NCI-H2081 treated with DMSO at 0.1 percent for 48 hours (cell line): ENCODE measurements at regions not wholly inside any gene's neighbourhood (a gene's known extent, or its start where the extent isn't known, plus 50 kb on each side); places are given as distances from the start of the nearest gene placed in this dataset.

Experiments used
- DNase-seq: peaks from one replicate; lab custom pipeline; 2025; lab: John Stamatoyannopoulos, UW

GRCh38 chr2:57720728-57721627 is 325.6 kb upstream of the VRK2 start:
- peak; percentile 18 for DNase-seq

GRCh38 chr2:57725337-57725947 is 321.2 kb upstream of the VRK2 start:
- no peak for DNase-seq

GRCh38 chr2:57726294-57726693 is 320.3 kb upstream of the VRK2 start:
- no peak for DNase-seq

- no peak for DNase-seq
Observed at GRCh38 chr2:57728691-57729090, 317.9 kb upstream of the VRK2 start.

- no peak for DNase-seq
Observed at GRCh38 chr2:57733956-57734355, 312.6 kb upstream of the VRK2 start.

- DNase-seq = no peak
Observed at GRCh38 chr2:57740891-57741290, 305.7 kb upstream of the VRK2 start.

GRCh38 chr2:57753636-57754035 is 293.0 kb upstream of the VRK2 start:
- no peak for DNase-seq

- no peak for DNase-seq
Observed at GRCh38 chr2:57758686-57759085, 287.9 kb upstream of the VRK2 start.

- DNase-seq = no peak
Observed at GRCh38 chr2:57759131-57759530, 287.5 kb upstream of the VRK2 start.

- peak; percentile 87 for DNase-seq
Observed at GRCh38 chr2:57759822-57760300, 286.7 kb upstream of the VRK2 start.

- DNase-seq = peak; percentile 51
Observed at GRCh38 chr2:57760381-57760801, 286.2 kb upstream of the VRK2 start.

GRCh38 chr2:57776916-57777315 is 269.7 kb upstream of the VRK2 start:
- no peak for DNase-seq

- DNase-seq = no peak
Observed at GRCh38 chr2:57782587-57782986, 264.0 kb upstream of the VRK2 start.

GRCh38 chr2:57793310-57793709 is 253.3 kb upstream of the VRK2 start:
- no peak for DNase-seq

- no peak for DNase-seq
Observed at GRCh38 chr2:57796527-57796926, 250.1 kb upstream of the VRK2 start.

GRCh38 chr2:57798346-57798745 is 248.3 kb upstream of the VRK2 start:
- no peak for DNase-seq

- DNase-seq = no peak
Observed at GRCh38 chr2:57802243-57802642, 244.4 kb upstream of the VRK2 start.

GRCh38 chr2:57804971-57805370 is 241.6 kb upstream of the VRK2 start:
- DNase-seq = no peak

- DNase-seq = no peak
Observed at GRCh38 chr2:57806449-57806968, 240.1 kb upstream of the VRK2 start.

- DNase-seq = no peak
Observed at GRCh38 chr2:57809230-57809629, 237.4 kb upstream of the VRK2 start.

- DNase-seq = no peak
Observed at GRCh38 chr2:57821088-57821487, 225.5 kb upstream of the VRK2 start.

GRCh38 chr2:57828221-57828620 is 218.4 kb upstream of the VRK2 start:
- DNase-seq = no peak

GRCh38 chr2:57834666-57835065 is 211.9 kb upstream of the VRK2 start:
- DNase-seq = no peak
